ENCODE measurements at regions not wholly inside any gene's neighbourhood (a gene's known extent, or its start where the extent isn't known, plus 50 kb on each side); places are given as distances from the start of the nearest gene placed in this dataset.
"Not testable (repeated sequence)": the region's sequence is repeated elsewhere in the genome, so short reads cannot be mapped to it uniquely, and the experiment has no call there.

- DNase-seq (ENCODE audit: low read depth): no peak
- in situ Hi-C loops (cut with HindIII; ENCODE audit: low pct_unique_long_range_greater_than_20kb, low sequenced_read_pairs): no loop called here
Measured at GRCh38 chr3:115301364-115301860, 154.3 kb upstream of the ZBTB20 start.

GRCh38 chr3:115317953-115318352 is 170.9 kb upstream of the ZBTB20 start:
- in situ Hi-C loops (cut with HindIII; ENCODE audit: low pct_unique_long_range_greater_than_20kb, low sequenced_read_pairs); DNase-seq (ENCODE audit: low read depth): not testable (repeated sequence)

GRCh38 chr3:115321400-115321805 is 174.3 kb upstream of the ZBTB20 start:
- DNase-seq (ENCODE audit: low read depth): no peak
- in situ Hi-C loops (cut with HindIII; ENCODE audit: low pct_unique_long_range_greater_than_20kb, low sequenced_read_pairs): no loop called here

- no peak for DNase-seq (ENCODE audit: low read depth)
- in situ Hi-C loops (cut with HindIII; ENCODE audit: low pct_unique_long_range_greater_than_20kb, low sequenced_read_pairs): no loop called here
Measured at GRCh38 chr3:115322901-115323300, 175.8 kb upstream of the ZBTB20 start.

GRCh38 chr3:115323380-115323779 is 176.3 kb upstream of the ZBTB20 start:
- no peak for DNase-seq (ENCODE audit: low read depth)
- in situ Hi-C loops (cut with HindIII; ENCODE audit: low pct_unique_long_range_greater_than_20kb, low sequenced_read_pairs): no loop called here

GRCh38 chr3:115324056-115324455 is 177.0 kb upstream of the ZBTB20 start:
- DNase-seq (ENCODE audit: low read depth): no peak
- in situ Hi-C loops (cut with HindIII; ENCODE audit: low pct_unique_long_range_greater_than_20kb, low sequenced_read_pairs): no loop called here

GRCh38 chr3:115325539-115325938 is 178.5 kb upstream of the ZBTB20 start:
- peak; percentile 13 for DNase-seq (ENCODE audit: low read depth)
- in situ Hi-C loops (cut with HindIII; ENCODE audit: low pct_unique_long_range_greater_than_20kb, low sequenced_read_pairs): no loop called here

- in situ Hi-C loops (cut with HindIII; ENCODE audit: low pct_unique_long_range_greater_than_20kb, low sequenced_read_pairs): no loop called here
- DNase-seq (ENCODE audit: low read depth): no peak
Measured at GRCh38 chr3:115330430-115330829, 183.3 kb upstream of the ZBTB20 start.

GRCh38 chr3:115332998-115333397 is 185.9 kb upstream of the ZBTB20 start:
- no peak for DNase-seq (ENCODE audit: low read depth)
- in situ Hi-C loops (cut with HindIII; ENCODE audit: low pct_unique_long_range_greater_than_20kb, low sequenced_read_pairs): no loop called here

GRCh38 chr3:115336836-115337235 is 189.7 kb upstream of the ZBTB20 start:
- in situ Hi-C loops (cut with HindIII; ENCODE audit: low pct_unique_long_range_greater_than_20kb, low sequenced_read_pairs): no loop called here
- no peak for DNase-seq (ENCODE audit: low read depth)

GRCh38 chr3:115340586-115340985 is 193.5 kb upstream of the ZBTB20 start:
- in situ Hi-C loops (cut with HindIII; ENCODE audit: low pct_unique_long_range_greater_than_20kb, low sequenced_read_pairs): no loop called here
- DNase-seq (ENCODE audit: low read depth): no peak

GRCh38 chr3:115341208-115341607 is 194.1 kb upstream of the ZBTB20 start:
- in situ Hi-C loops (cut with HindIII; ENCODE audit: low pct_unique_long_range_greater_than_20kb, low sequenced_read_pairs): no loop called here
- peak; percentile 10 for DNase-seq (ENCODE audit: low read depth)

GRCh38 chr3:115347737-115348136 is 200.6 kb upstream of the ZBTB20 start:
- no peak for DNase-seq (ENCODE audit: low read depth)
- in situ Hi-C loops (cut with HindIII; ENCODE audit: low pct_unique_long_range_greater_than_20kb, low sequenced_read_pairs): no loop called here

GRCh38 chr3:115348412-115348811 is 201.3 kb upstream of the ZBTB20 start:
- in situ Hi-C loops (cut with HindIII; ENCODE audit: low pct_unique_long_range_greater_than_20kb, low sequenced_read_pairs): no loop called here
- no peak for DNase-seq (ENCODE audit: low read depth)

GRCh38 chr3:115348951-115349745 is 202.1 kb upstream of the ZBTB20 start:
- DNase-seq (ENCODE audit: low read depth): no peak
- in situ Hi-C loops (cut with HindIII; ENCODE audit: low pct_unique_long_range_greater_than_20kb, low sequenced_read_pairs): no loop called here

GRCh38 chr3:115350606-115351005 is 203.5 kb upstream of the ZBTB20 start:
- in situ Hi-C loops (cut with HindIII; ENCODE audit: low pct_unique_long_range_greater_than_20kb, low sequenced_read_pairs): no loop called here
- DNase-seq (ENCODE audit: low read depth): no peak

GRCh38 chr3:115351193-115351592 is 204.1 kb upstream of the ZBTB20 start:
- DNase-seq (ENCODE audit: low read depth): no peak
- in situ Hi-C loops (cut with HindIII; ENCODE audit: low pct_unique_long_range_greater_than_20kb, low sequenced_read_pairs): no loop called here

GRCh38 chr3:115354010-115354409 is 206.9 kb upstream of the ZBTB20 start:
- no peak for DNase-seq (ENCODE audit: low read depth)
- in situ Hi-C loops (cut with HindIII; ENCODE audit: low pct_unique_long_range_greater_than_20kb, low sequenced_read_pairs): no loop called here

- no peak for DNase-seq (ENCODE audit: low read depth)
- in situ Hi-C loops (cut with HindIII; ENCODE audit: low pct_unique_long_range_greater_than_20kb, low sequenced_read_pairs): no loop called here
Measured at GRCh38 chr3:115357456-115357855, 210.4 kb upstream of the ZBTB20 start.

GRCh38 chr3:115359536-115359935 is 212.4 kb upstream of the ZBTB20 start:
- in situ Hi-C loops (cut with HindIII; ENCODE audit: low pct_unique_long_range_greater_than_20kb, low sequenced_read_pairs): no loop called here
- no peak for DNase-seq (ENCODE audit: low read depth)

All from Caki2 (cell line).